ENCODE measurements at regions not wholly inside any gene's neighbourhood (a gene's known extent, or its start where the extent isn't known, plus 50 kb on each side); places are given as distances from the start of the nearest gene placed in this dataset.
"Not testable (repeated sequence)": the region's sequence is repeated elsewhere in the genome, so short reads cannot be mapped to it uniquely, and the experiment has no call there.

- H3K27me3 ChIP-seq (replicated peaks in 2 of 5; ENCODE audit: control insufficient read depth in 4 of 5, insufficient read depth in 5 of 5, low read length in 4 of 5) = no peaks in the 10 kb centered on the region
- DNase-seq = no peak
- ChIA-PET POLR2A (no interaction called here), CTCF (no interaction called here)
- H3K9me3 ChIP-seq (ENCODE audit: control extremely low read depth in 1 of 5, control insufficient read depth in 4 of 5, insufficient read depth in 2 of 5, low read depth in 1 of 5, low read length in 4 of 5) = no peaks in the 10 kb centered on the region
- H3K36me3 ChIP-seq (ENCODE audit: control insufficient read depth in 4 of 4, insufficient read depth in 4 of 4, low read length in 3 of 4) = no peaks in the 10 kb centered on the region
- H3K4me3 ChIP-seq (ENCODE audit: control insufficient read depth in 1 of 7, extremely low read depth in 1 of 7, insufficient read depth in 4 of 7, low read depth in 2 of 7, low read length in 6 of 7) = no peak overlapping the region
- WGBS (ENCODE audit: insufficient coverage) = 80% methylated on average over 1 of the region's 3 CpGs
- no peaks in the 10 kb centered on the region for H3K4me1 ChIP-seq (ENCODE audit: control extremely low read depth in 1 of 4, control insufficient read depth in 4 of 4, insufficient read depth in 4 of 4, low read length in 3 of 4)
- no peak overlapping the region for H3K27ac ChIP-seq (ENCODE audit: insufficient read depth in 1 of 2, low read depth in 1 of 2, low read length in 2 of 2, poor library complexity in 1 of 2, severe bottlenecking in 2 of 2)
Measured at GRCh38 chr6:85078058-85078457, 313.7 kb upstream of the TBX18 start.

DNA sequence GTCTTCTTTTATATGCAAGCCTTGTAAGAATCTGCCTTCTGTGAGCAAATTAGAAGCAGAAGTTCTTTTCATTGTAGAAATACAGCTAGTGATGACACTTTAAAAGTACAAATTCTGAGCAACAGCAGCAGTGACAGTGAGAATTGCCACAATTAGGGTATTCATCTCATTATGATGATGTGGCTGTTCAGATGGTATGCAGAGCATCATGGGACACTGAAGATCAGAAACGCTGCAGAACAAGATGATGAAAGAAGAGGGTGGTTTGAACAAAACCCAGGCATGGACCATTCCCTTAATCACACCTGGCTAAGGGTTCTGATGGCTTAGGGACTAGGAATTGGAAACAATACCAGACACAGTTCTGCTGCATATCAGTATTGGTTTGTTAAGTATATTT, 312.7 kb upstream of the TBX18 start:
- Histone ChIP-seq H3K4me3 (ENCODE audit: control insufficient read depth in 1 of 7, extremely low read depth in 1 of 7, insufficient read depth in 4 of 7, low read depth in 2 of 7, low read length in 6 of 7) (no peak overlapping the region), H3K9me3 (ENCODE audit: control extremely low read depth in 1 of 5, control insufficient read depth in 4 of 5, insufficient read depth in 2 of 5, low read depth in 1 of 5, low read length in 4 of 5) (no peaks in the 10 kb centered on the region), H3K36me3 (ENCODE audit: control insufficient read depth in 4 of 4, insufficient read depth in 4 of 4, low read length in 3 of 4) (no peaks in the 10 kb centered on the region), H3K27me3 (replicated peaks in 2 of 5; ENCODE audit: control insufficient read depth in 4 of 5, insufficient read depth in 5 of 5, low read length in 4 of 5) (no peaks in the 10 kb centered on the region), H3K4me1 (ENCODE audit: control extremely low read depth in 1 of 4, control insufficient read depth in 4 of 4, insufficient read depth in 4 of 4, low read length in 3 of 4) (no peaks in the 10 kb centered on the region), H3K27ac (ENCODE audit: insufficient read depth in 1 of 2, low read depth in 1 of 2, low read length in 2 of 2, poor library complexity in 1 of 2, severe bottlenecking in 2 of 2) (no peak overlapping the region)
- 67% methylated on average over 1 of the region's 1 CpG for WGBS (ENCODE audit: insufficient coverage)
- ChIA-PET CTCF (no interaction called here), POLR2A (no interaction called here)
- DNase-seq = no peak

- POLR2A ChIA-PET; H3K4me1 ChIP-seq (ENCODE audit: control extremely low read depth in 1 of 4, control insufficient read depth in 4 of 4, insufficient read depth in 4 of 4, low read length in 3 of 4); H3K9me3 ChIP-seq (ENCODE audit: control extremely low read depth in 1 of 5, control insufficient read depth in 4 of 5, insufficient read depth in 2 of 5, low read depth in 1 of 5, low read length in 4 of 5); DNase-seq; CTCF ChIA-PET; H3K4me3 ChIP-seq (ENCODE audit: control insufficient read depth in 1 of 7, extremely low read depth in 1 of 7, insufficient read depth in 4 of 7, low read depth in 2 of 7, low read length in 6 of 7); H3K27me3 ChIP-seq (replicated peaks in 2 of 5; ENCODE audit: control insufficient read depth in 4 of 5, insufficient read depth in 5 of 5, low read length in 4 of 5); H3K36me3 ChIP-seq (ENCODE audit: control insufficient read depth in 4 of 4, insufficient read depth in 4 of 4, low read length in 3 of 4); H3K27ac ChIP-seq (ENCODE audit: insufficient read depth in 1 of 2, low read depth in 1 of 2, low read length in 2 of 2, poor library complexity in 1 of 2, severe bottlenecking in 2 of 2): not testable (repeated sequence)
- WGBS (ENCODE audit: insufficient coverage) = 80% methylated on average over 3 of the region's 6 CpGs
Measured at GRCh38 chr6:85071845-85072244, 307.4 kb upstream of the TBX18 start.

- Histone ChIP-seq H3K27ac (ENCODE audit: insufficient read depth in 1 of 2, low read depth in 1 of 2, low read length in 2 of 2, poor library complexity in 1 of 2, severe bottlenecking in 2 of 2) (no peak overlapping the region), H3K9me3 (ENCODE audit: control extremely low read depth in 1 of 5, control insufficient read depth in 4 of 5, insufficient read depth in 2 of 5, low read depth in 1 of 5, low read length in 4 of 5) (peaks cover 0 to 1% (median 0%) of the 10 kb centered on the region in 5 experiments), H3K36me3 (ENCODE audit: control insufficient read depth in 4 of 4, insufficient read depth in 4 of 4, low read length in 3 of 4) (no peaks in the 10 kb centered on the region), H3K4me3 (ENCODE audit: control insufficient read depth in 1 of 7, extremely low read depth in 1 of 7, insufficient read depth in 4 of 7, low read depth in 2 of 7, low read length in 6 of 7) (no peak overlapping the region), H3K4me1 (ENCODE audit: control extremely low read depth in 1 of 4, control insufficient read depth in 4 of 4, insufficient read depth in 4 of 4, low read length in 3 of 4) (no peaks in the 10 kb centered on the region), H3K27me3 (replicated peaks in 2 of 5; ENCODE audit: control insufficient read depth in 4 of 5, insufficient read depth in 5 of 5, low read length in 4 of 5) (no peaks in the 10 kb centered on the region)
- WGBS (ENCODE audit: insufficient coverage) = 100% methylated on average over 1 of the region's 1 CpG
- DNase-seq = no peak
- ChIA-PET POLR2A (no interaction called here), CTCF (no interaction called here)
Measured at GRCh38 chr6:85069577-85069976, 305.2 kb upstream of the TBX18 start.

GRCh38 chr6:85068221-85068620, 303.8 kb upstream of the TBX18 start:
- Histone ChIP-seq H3K27me3 (replicated peaks in 2 of 5; ENCODE audit: control insufficient read depth in 4 of 5, insufficient read depth in 5 of 5, low read length in 4 of 5) (no peaks in the 10 kb centered on the region), H3K4me3 (ENCODE audit: control insufficient read depth in 1 of 7, extremely low read depth in 1 of 7, insufficient read depth in 4 of 7, low read depth in 2 of 7, low read length in 6 of 7) (no peak overlapping the region), H3K36me3 (ENCODE audit: control insufficient read depth in 4 of 4, insufficient read depth in 4 of 4, low read length in 3 of 4) (no peaks in the 10 kb centered on the region), H3K4me1 (ENCODE audit: control extremely low read depth in 1 of 4, control insufficient read depth in 4 of 4, insufficient read depth in 4 of 4, low read length in 3 of 4) (no peaks in the 10 kb centered on the region), H3K9me3 (ENCODE audit: control extremely low read depth in 1 of 5, control insufficient read depth in 4 of 5, insufficient read depth in 2 of 5, low read depth in 1 of 5, low read length in 4 of 5) (peaks cover 0 to 1% (median 0%) of the 10 kb centered on the region in 5 experiments), H3K27ac (ENCODE audit: insufficient read depth in 1 of 2, low read depth in 1 of 2, low read length in 2 of 2, poor library complexity in 1 of 2, severe bottlenecking in 2 of 2) (no peak overlapping the region)
- ChIA-PET POLR2A (no interaction called here), CTCF (no interaction called here)
- 100% methylated on average over 1 of the region's 2 CpGs for WGBS (ENCODE audit: insufficient coverage)
- DNase-seq = no peak

DNA sequence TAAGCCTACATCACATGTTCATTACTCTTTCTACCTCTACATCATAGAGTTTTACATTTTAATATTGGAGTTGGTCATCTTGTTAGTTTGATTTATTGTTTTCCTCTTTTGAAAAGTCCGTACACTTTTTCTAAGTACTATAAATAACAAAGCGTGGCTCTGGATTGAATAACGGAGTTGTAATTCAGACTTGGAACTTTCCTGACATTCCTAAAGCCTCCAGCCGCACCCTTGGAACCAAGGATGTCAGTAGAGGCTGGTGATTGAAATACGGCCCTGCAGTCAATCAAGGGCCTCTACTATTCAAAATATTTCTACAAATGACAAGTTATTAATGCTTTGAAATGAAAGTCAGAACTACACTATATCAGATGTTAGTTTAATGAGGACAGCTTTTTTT, 301.9 kb upstream of the TBX18 start:
- Histone ChIP-seq H3K27ac (ENCODE audit: insufficient read depth in 1 of 2, low read depth in 1 of 2, low read length in 2 of 2, poor library complexity in 1 of 2, severe bottlenecking in 2 of 2) (no peak overlapping the region), H3K9me3 (ENCODE audit: control extremely low read depth in 1 of 5, control insufficient read depth in 4 of 5, insufficient read depth in 2 of 5, low read depth in 1 of 5, low read length in 4 of 5) (peaks cover 0 to under 1% (median 0%) of the 10 kb centered on the region in 5 experiments), H3K4me3 (ENCODE audit: control insufficient read depth in 1 of 7, extremely low read depth in 1 of 7, insufficient read depth in 4 of 7, low read depth in 2 of 7, low read length in 6 of 7) (no peak overlapping the region), H3K4me1 (ENCODE audit: control extremely low read depth in 1 of 4, control insufficient read depth in 4 of 4, insufficient read depth in 4 of 4, low read length in 3 of 4) (no peaks in the 10 kb centered on the region), H3K27me3 (replicated peaks in 2 of 5; ENCODE audit: control insufficient read depth in 4 of 5, insufficient read depth in 5 of 5, low read length in 4 of 5) (peaks cover 0 to 2% (median 0%) of the 10 kb centered on the region in 5 experiments), H3K36me3 (ENCODE audit: control insufficient read depth in 4 of 4, insufficient read depth in 4 of 4, low read length in 3 of 4) (no peaks in the 10 kb centered on the region)
- DNase-seq = no peak
- CTCF ChIA-PET = no interaction called here
- POLR2A ChIA-PET = no interaction called here
- WGBS (ENCODE audit: insufficient coverage) = no CpG with 5 or more reads among the region's 5 CpGs

GRCh38 chr6:85065831-85066230, 301.4 kb upstream of the TBX18 start:
- Histone ChIP-seq H3K27ac (ENCODE audit: insufficient read depth in 1 of 2, low read depth in 1 of 2, low read length in 2 of 2, poor library complexity in 1 of 2, severe bottlenecking in 2 of 2) (no peak overlapping the region), H3K9me3 (ENCODE audit: control extremely low read depth in 1 of 5, control insufficient read depth in 4 of 5, insufficient read depth in 2 of 5, low read depth in 1 of 5, low read length in 4 of 5) (no peaks in the 10 kb centered on the region), H3K4me1 (ENCODE audit: control extremely low read depth in 1 of 4, control insufficient read depth in 4 of 4, insufficient read depth in 4 of 4, low read length in 3 of 4) (no peaks in the 10 kb centered on the region), H3K36me3 (ENCODE audit: control insufficient read depth in 4 of 4, insufficient read depth in 4 of 4, low read length in 3 of 4) (no peaks in the 10 kb centered on the region), H3K4me3 (ENCODE audit: control insufficient read depth in 1 of 7, extremely low read depth in 1 of 7, insufficient read depth in 4 of 7, low read depth in 2 of 7, low read length in 6 of 7) (no peak overlapping the region), H3K27me3 (replicated peaks in 2 of 5; ENCODE audit: control insufficient read depth in 4 of 5, insufficient read depth in 5 of 5, low read length in 4 of 5) (peaks cover 0 to 2% (median 0%) of the 10 kb centered on the region in 5 experiments)
- POLR2A ChIA-PET = no interaction called here
- CTCF ChIA-PET = no interaction called here
- no peak for DNase-seq

- WGBS (ENCODE audit: insufficient coverage) = 67% methylated on average over 1 of the region's 4 CpGs
Measured at GRCh38 chr6:85063611-85064010, 299.2 kb upstream of the TBX18 start.

More at GRCh38 chr6:85063611-85064010, 299.2 kb upstream of the TBX18 start:
- H3K9me3 ChIP-seq (ENCODE audit: control extremely low read depth in 1 of 5, control insufficient read depth in 4 of 5, insufficient read depth in 2 of 5, low read depth in 1 of 5, low read length in 4 of 5) = no peaks in the 10 kb centered on the region
- no peak overlapping the region for H3K27ac ChIP-seq (ENCODE audit: insufficient read depth in 1 of 2, low read depth in 1 of 2, low read length in 2 of 2, poor library complexity in 1 of 2, severe bottlenecking in 2 of 2)
- H3K27me3 ChIP-seq (replicated peaks in 2 of 5; ENCODE audit: control insufficient read depth in 4 of 5, insufficient read depth in 5 of 5, low read length in 4 of 5) = peaks cover 0 to 2% (median 0%) of the 10 kb centered on the region in 5 experiments
- ChIA-PET CTCF (no interaction called here), POLR2A (no interaction called here)
- DNase-seq = no peak
- H3K36me3 ChIP-seq (ENCODE audit: control insufficient read depth in 4 of 4, insufficient read depth in 4 of 4, low read length in 3 of 4) = no peaks in the 10 kb centered on the region
- no peaks in the 10 kb centered on the region for H3K4me1 ChIP-seq (ENCODE audit: control extremely low read depth in 1 of 4, control insufficient read depth in 4 of 4, insufficient read depth in 4 of 4, low read length in 3 of 4)
- H3K4me3 ChIP-seq (ENCODE audit: control insufficient read depth in 1 of 7, extremely low read depth in 1 of 7, insufficient read depth in 4 of 7, low read depth in 2 of 7, low read length in 6 of 7) = no peak overlapping the region

All from common myeloid progenitor, CD34-positive (primary cell).